HL-60 (cell line): ENCODE measurements at regions not wholly inside any gene's neighbourhood (a gene's known extent, or its start where the extent isn't known, plus 50 kb on each side); places are given as distances from the start of the nearest gene placed in this dataset.

Experiments
- GABPA ChIP-seq: IDR thresholded peaks from 2 replicates; pipeline ENCODE4 v1.6.1; 2012; ENCODE audit warnings: low read depth
- POLR2AphosphoS5 ChIP-seq: IDR thresholded peaks from 2 replicates; pipeline ENCODE4 v1.6.1; 2012; ENCODE audit warnings: low read depth
- REST ChIP-seq: IDR thresholded peaks from 2 replicates; pipeline ENCODE4 v1.6.1; 2012; ENCODE audit warnings: low read depth; ENCODE audit not compliant: insufficient replicate concordance
- SPI1 ChIP-seq: IDR thresholded peaks from 2 replicates; pipeline ENCODE4 v1.6.1; 2012; ENCODE audit warnings: low read depth, mild to moderate bottlenecking, borderline replicate concordance
- TF ChIP-seq, protein P1 (sequence below): IDR thresholded peaks from one replicate; pipeline ENCODE4 v1.5.1; 2011; ENCODE audit warnings: low read length, control low read depth, inconsistent platforms; ENCODE audit not compliant: insufficient read depth

DNA sequence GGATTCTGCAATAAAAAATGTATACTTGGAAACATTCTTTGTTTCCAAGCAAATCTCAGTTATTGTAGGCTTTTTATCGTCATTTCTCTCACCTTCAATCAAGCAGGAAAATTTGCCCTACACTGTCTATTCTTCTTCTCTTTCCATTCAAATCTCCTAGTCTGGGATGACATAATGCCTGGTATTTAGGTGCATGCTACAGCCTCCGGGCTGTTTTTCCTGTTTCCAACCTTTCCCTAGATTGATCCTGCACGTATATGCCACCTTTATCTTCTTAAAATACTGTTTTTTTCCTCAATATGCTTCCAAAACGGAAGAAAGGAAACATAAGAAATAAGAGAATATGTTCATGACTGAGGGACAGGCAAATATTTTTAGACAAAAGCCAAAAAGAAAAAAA is 249.1 kb upstream of the UBASH3B start:
- TF ChIP-seq, protein P1, sequence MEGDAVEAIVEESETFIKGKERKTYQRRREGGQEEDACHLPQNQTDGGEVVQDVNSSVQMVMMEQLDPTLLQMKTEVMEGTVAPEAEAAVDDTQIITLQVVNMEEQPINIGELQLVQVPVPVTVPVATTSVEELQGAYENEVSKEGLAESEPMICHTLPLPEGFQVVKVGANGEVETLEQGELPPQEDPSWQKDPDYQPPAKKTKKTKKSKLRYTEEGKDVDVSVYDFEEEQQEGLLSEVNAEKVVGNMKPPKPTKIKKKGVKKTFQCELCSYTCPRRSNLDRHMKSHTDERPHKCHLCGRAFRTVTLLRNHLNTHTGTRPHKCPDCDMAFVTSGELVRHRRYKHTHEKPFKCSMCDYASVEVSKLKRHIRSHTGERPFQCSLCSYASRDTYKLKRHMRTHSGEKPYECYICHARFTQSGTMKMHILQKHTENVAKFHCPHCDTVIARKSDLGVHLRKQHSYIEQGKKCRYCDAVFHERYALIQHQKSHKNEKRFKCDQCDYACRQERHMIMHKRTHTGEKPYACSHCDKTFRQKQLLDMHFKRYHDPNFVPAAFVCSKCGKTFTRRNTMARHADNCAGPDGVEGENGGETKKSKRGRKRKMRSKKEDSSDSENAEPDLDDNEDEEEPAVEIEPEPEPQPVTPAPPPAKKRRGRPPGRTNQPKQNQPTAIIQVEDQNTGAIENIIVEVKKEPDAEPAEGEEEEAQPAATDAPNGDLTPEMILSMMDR = no peak
- no peak for TF ChIP-seq POLR2AphosphoS5
- TF ChIP-seq REST = no peak
- no peak for TF ChIP-seq SPI1
- no peak for TF ChIP-seq GABPA
